ENCODE measurements at regions not wholly inside any gene's neighbourhood (a gene's known extent, or its start where the extent isn't known, plus 50 kb on each side); places are given as distances from the start of the nearest gene placed in this dataset.

- TF ChIP-seq SIN3A (IDR thresholded peaks at IDR 0.05; ENCODE audit: borderline replicate concordance, insufficient read depth, low read length) (no peak), REST (IDR thresholded peaks at IDR 0.05; ENCODE audit: insufficient read depth in 1 of 2, low read depth in 2 of 2, low read length in 2 of 2) (no peak), TAF1 (IDR thresholded peaks at IDR 0.05; ENCODE audit: borderline replicate concordance, insufficient read depth, low read length) (no peak), POLR2AphosphoS5 (IDR thresholded peaks at IDR 0.05; ENCODE audit: low read depth, low read length) (no peak), FOXP2 (optimal IDR thresholded peaks at IDR 0.05; ENCODE audit: borderline replicate concordance, extremely low read depth, extremely low read length, insufficient read depth) (no peak)
Measured at GRCh38 chr9:135376511-135377265, 102.9 kb upstream of the PPP1R26 start.

GRCh38 chr9:135377431-135377830, 102.2 kb upstream of the PPP1R26 start:
- no peak for TF ChIP-seq FOXP2 (optimal IDR thresholded peaks at IDR 0.05; ENCODE audit: borderline replicate concordance, extremely low read depth, extremely low read length, insufficient read depth)
- no peak for TF ChIP-seq SIN3A (IDR thresholded peaks at IDR 0.05; ENCODE audit: borderline replicate concordance, insufficient read depth, low read length)
- no peak for TF ChIP-seq TAF1 (IDR thresholded peaks at IDR 0.05; ENCODE audit: borderline replicate concordance, insufficient read depth, low read length)
- TF ChIP-seq REST (IDR thresholded peaks at IDR 0.05; ENCODE audit: insufficient read depth in 1 of 2, low read depth in 2 of 2, low read length in 2 of 2): no peak
- TF ChIP-seq POLR2AphosphoS5 (IDR thresholded peaks at IDR 0.05; ENCODE audit: low read depth, low read length): no peak

- TF ChIP-seq REST (IDR thresholded peaks at IDR 0.05; ENCODE audit: insufficient read depth in 1 of 2, low read depth in 2 of 2, low read length in 2 of 2) (no peak), SIN3A (IDR thresholded peaks at IDR 0.05; ENCODE audit: borderline replicate concordance, insufficient read depth, low read length) (no peak), FOXP2 (optimal IDR thresholded peaks at IDR 0.05; ENCODE audit: borderline replicate concordance, extremely low read depth, extremely low read length, insufficient read depth) (no peak), POLR2AphosphoS5 (IDR thresholded peaks at IDR 0.05; ENCODE audit: low read depth, low read length) (no peak), TAF1 (IDR thresholded peaks at IDR 0.05; ENCODE audit: borderline replicate concordance, insufficient read depth, low read length) (no peak)
Measured at GRCh38 chr9:135378751-135379150, 100.8 kb upstream of the PPP1R26 start.

GRCh38 chr9:135379540-135380267, 99.9 kb upstream of the PPP1R26 start:
- TF ChIP-seq POLR2AphosphoS5 (IDR thresholded peaks at IDR 0.05; ENCODE audit: low read depth, low read length) (no peak), FOXP2 (optimal IDR thresholded peaks at IDR 0.05; ENCODE audit: borderline replicate concordance, extremely low read depth, extremely low read length, insufficient read depth) (no peak), SIN3A (IDR thresholded peaks at IDR 0.05; ENCODE audit: borderline replicate concordance, insufficient read depth, low read length) (no peak), TAF1 (IDR thresholded peaks at IDR 0.05; ENCODE audit: borderline replicate concordance, insufficient read depth, low read length) (no peak), REST (IDR thresholded peaks at IDR 0.05; ENCODE audit: insufficient read depth in 1 of 2, low read depth in 2 of 2, low read length in 2 of 2) (no peak)
